ENCODE measurements at regions not wholly inside any gene's neighbourhood (a gene's known extent, or its start where the extent isn't known, plus 50 kb on each side); places are given as distances from the start of the nearest gene placed in this dataset.

- H3K27me3 ChIP-seq (ENCODE audit: control insufficient read depth in 5 of 5, insufficient read depth in 4 of 5, low read length in 5 of 5) = no peaks in the 10 kb centered on the region
- H3K27ac ChIP-seq (ENCODE audit: low read depth, low read length) = no peak overlapping the region
- H3K36me3 ChIP-seq (ENCODE audit: control insufficient read depth in 5 of 5, insufficient read depth in 5 of 5, low read length in 5 of 5) = no peaks in the 10 kb centered on the region
- peak overlapping the region; percentile 23 to 83 (median 59) for H3K4me3 ChIP-seq (ENCODE audit: low read depth in 1 of 5, low read length in 5 of 5)
- peak overlapping the region in 4 of 5 donors; percentile 10 to 73 (median 17) for H3K9ac ChIP-seq (ENCODE audit: low read length in 5 of 5)
- H3K9me3 ChIP-seq (ENCODE audit: control insufficient read depth in 5 of 5, low read length in 5 of 5) = no peaks in the 10 kb centered on the region
- peaks cover 0 to 24% (median 16%) of the 10 kb centered on the region in 5 donors for H3K4me1 ChIP-seq (ENCODE audit: control insufficient read depth in 5 of 5, insufficient read depth in 5 of 5, low read length in 5 of 5)
Measured at GRCh38 chr1:83692524-83693381, 306.2 kb downstream of the TTLL7 start.

DNA sequence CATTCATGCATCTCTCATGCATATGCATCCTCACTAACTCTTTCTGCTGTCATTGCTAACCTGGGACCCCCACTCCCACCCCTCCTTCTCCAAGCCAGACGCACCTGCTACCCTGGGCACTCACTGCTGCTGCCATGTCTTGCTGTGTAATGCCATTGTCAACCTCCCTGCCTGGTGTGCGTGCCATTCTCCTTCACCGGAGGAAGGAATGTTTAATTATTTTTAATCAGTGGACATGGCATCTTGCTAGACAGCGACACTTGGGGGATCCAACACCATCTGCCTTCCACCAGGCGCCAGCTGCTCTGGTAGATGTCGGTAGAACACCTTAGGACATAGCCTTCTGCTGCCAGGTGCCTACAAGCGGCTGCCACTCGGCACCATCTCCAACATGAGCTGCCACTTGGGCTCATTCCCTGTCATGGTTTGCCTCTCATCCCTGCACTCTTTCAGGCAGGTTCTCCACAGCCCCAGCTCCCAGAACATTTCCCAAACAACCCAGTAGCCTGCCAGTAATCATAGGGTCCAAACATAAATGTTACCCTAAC lies 306.9 kb downstream of the TTLL7 start:
- Histone ChIP-seq H3K27me3 (ENCODE audit: control insufficient read depth in 5 of 5, insufficient read depth in 4 of 5, low read length in 5 of 5) (no peaks in the 10 kb centered on the region), H3K9me3 (ENCODE audit: control insufficient read depth in 5 of 5, low read length in 5 of 5) (no peaks in the 10 kb centered on the region), H3K27ac (ENCODE audit: low read depth, low read length) (no peak overlapping the region), H3K4me3 (ENCODE audit: low read depth in 1 of 5, low read length in 5 of 5) (peak overlapping the region in 4 of 5 donors; percentile 23 to 83 (median 62)), H3K36me3 (ENCODE audit: control insufficient read depth in 5 of 5, insufficient read depth in 5 of 5, low read length in 5 of 5) (no peaks in the 10 kb centered on the region), H3K9ac (ENCODE audit: low read length in 5 of 5) (no peak overlapping the region), H3K4me1 (ENCODE audit: control insufficient read depth in 5 of 5, insufficient read depth in 5 of 5, low read length in 5 of 5) (peaks cover 0 to 24% (median 16%) of the 10 kb centered on the region in 5 donors)

- no peaks in the 10 kb centered on the region for H3K36me3 ChIP-seq (ENCODE audit: control insufficient read depth in 5 of 5, insufficient read depth in 5 of 5, low read length in 5 of 5)
- H3K4me1 ChIP-seq (ENCODE audit: control insufficient read depth in 5 of 5, insufficient read depth in 5 of 5, low read length in 5 of 5) = peaks cover 0 to 24% (median 16%) of the 10 kb centered on the region in 5 donors
- H3K27ac ChIP-seq (ENCODE audit: low read depth, low read length) = no peak overlapping the region
Measured at GRCh38 chr1:83689921-83690868, 308.7 kb downstream of the TTLL7 start.

DNA sequence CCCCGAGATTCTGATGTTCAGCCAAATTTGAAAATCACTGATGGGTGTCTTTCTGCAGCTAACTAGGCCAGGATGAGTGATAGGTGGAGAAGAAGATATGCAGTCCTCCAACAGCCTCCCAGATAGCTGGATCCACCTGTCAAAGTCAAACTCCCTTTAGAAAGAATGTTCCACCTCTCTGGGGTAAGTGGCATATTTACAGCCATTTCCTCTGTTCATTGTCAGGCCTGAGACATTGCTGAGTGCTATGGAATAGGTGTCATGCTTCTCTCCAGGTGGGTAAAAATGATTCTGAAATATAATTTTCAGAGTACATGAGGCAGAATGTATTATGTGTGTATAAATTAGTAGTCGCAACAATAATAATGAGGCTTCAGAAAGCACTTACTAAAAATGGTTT lies 316.8 kb downstream of the TTLL7 start:
- no peaks in the 10 kb centered on the region for H3K9me3 ChIP-seq (ENCODE audit: control insufficient read depth in 5 of 5, low read length in 5 of 5)
- H3K4me1 ChIP-seq (ENCODE audit: control insufficient read depth in 5 of 5, insufficient read depth in 5 of 5, low read length in 5 of 5) = no peaks in the 10 kb centered on the region
- no peak overlapping the region for H3K4me3 ChIP-seq (ENCODE audit: low read depth in 1 of 5, low read length in 5 of 5)
- no peaks in the 10 kb centered on the region for H3K27me3 ChIP-seq (ENCODE audit: control insufficient read depth in 5 of 5, insufficient read depth in 4 of 5, low read length in 5 of 5)
- no peak overlapping the region for H3K9ac ChIP-seq (ENCODE audit: low read length in 5 of 5)
- no peaks in the 10 kb centered on the region for H3K36me3 ChIP-seq (ENCODE audit: control insufficient read depth in 5 of 5, insufficient read depth in 5 of 5, low read length in 5 of 5)
- H3K27ac ChIP-seq (ENCODE audit: low read depth, low read length) = no peak overlapping the region

More at GRCh38 chr1:83689921-83690868, 308.7 kb downstream of the TTLL7 start:
- no peaks in the 10 kb centered on the region for H3K9me3 ChIP-seq (ENCODE audit: control insufficient read depth in 5 of 5, low read length in 5 of 5)
- H3K9ac ChIP-seq (ENCODE audit: low read length in 5 of 5) = no peak overlapping the region
- H3K4me3 ChIP-seq (ENCODE audit: low read depth in 1 of 5, low read length in 5 of 5) = no peak overlapping the region
- no peaks in the 10 kb centered on the region for H3K27me3 ChIP-seq (ENCODE audit: control insufficient read depth in 5 of 5, insufficient read depth in 4 of 5, low read length in 5 of 5)

GRCh38 chr1:83676106-83676505 lies 322.8 kb downstream of the TTLL7 start:
- no peaks in the 10 kb centered on the region for H3K9me3 ChIP-seq (ENCODE audit: control insufficient read depth in 5 of 5, low read length in 5 of 5)
- no peak overlapping the region for H3K27ac ChIP-seq (ENCODE audit: low read depth, low read length)
- H3K36me3 ChIP-seq (ENCODE audit: control insufficient read depth in 5 of 5, insufficient read depth in 5 of 5, low read length in 5 of 5) = no peaks in the 10 kb centered on the region
- no peak overlapping the region for H3K4me3 ChIP-seq (ENCODE audit: low read depth in 1 of 5, low read length in 5 of 5)
- no peak overlapping the region for H3K9ac ChIP-seq (ENCODE audit: low read length in 5 of 5)
- no peaks in the 10 kb centered on the region for H3K27me3 ChIP-seq (ENCODE audit: control insufficient read depth in 5 of 5, insufficient read depth in 4 of 5, low read length in 5 of 5)
- peaks cover 0 to 6% (median 2%) of the 10 kb centered on the region in 5 donors for H3K4me1 ChIP-seq (ENCODE audit: control insufficient read depth in 5 of 5, insufficient read depth in 5 of 5, low read length in 5 of 5)

GRCh38 chr1:83673312-83673711 lies 325.6 kb downstream of the TTLL7 start:
- no peaks in the 10 kb centered on the region for H3K36me3 ChIP-seq (ENCODE audit: control insufficient read depth in 5 of 5, insufficient read depth in 5 of 5, low read length in 5 of 5)
- peaks cover 0 to 7% (median 2%) of the 10 kb centered on the region in 5 donors for H3K4me1 ChIP-seq (ENCODE audit: control insufficient read depth in 5 of 5, insufficient read depth in 5 of 5, low read length in 5 of 5)
- no peaks in the 10 kb centered on the region for H3K27me3 ChIP-seq (ENCODE audit: control insufficient read depth in 5 of 5, insufficient read depth in 4 of 5, low read length in 5 of 5)
- no peak overlapping the region for H3K27ac ChIP-seq (ENCODE audit: low read depth, low read length)
- no peak overlapping the region for H3K9ac ChIP-seq (ENCODE audit: low read length in 5 of 5)
- H3K4me3 ChIP-seq (ENCODE audit: low read depth in 1 of 5, low read length in 5 of 5) = no peak overlapping the region
- H3K9me3 ChIP-seq (ENCODE audit: control insufficient read depth in 5 of 5, low read length in 5 of 5) = no peaks in the 10 kb centered on the region

GRCh38 chr1:83671586-83671985 lies 327.3 kb downstream of the TTLL7 start:
- Histone ChIP-seq H3K27ac (ENCODE audit: low read depth, low read length) (no peak overlapping the region), H3K9me3 (ENCODE audit: control insufficient read depth in 5 of 5, low read length in 5 of 5) (no peaks in the 10 kb centered on the region), H3K36me3 (ENCODE audit: control insufficient read depth in 5 of 5, insufficient read depth in 5 of 5, low read length in 5 of 5) (no peaks in the 10 kb centered on the region), H3K27me3 (ENCODE audit: control insufficient read depth in 5 of 5, insufficient read depth in 4 of 5, low read length in 5 of 5) (no peaks in the 10 kb centered on the region), H3K9ac (ENCODE audit: low read length in 5 of 5) (no peak overlapping the region), H3K4me1 (ENCODE audit: control insufficient read depth in 5 of 5, insufficient read depth in 5 of 5, low read length in 5 of 5) (peaks cover 0 to 7% (median 2%) of the 10 kb centered on the region in 5 donors), H3K4me3 (ENCODE audit: low read depth in 1 of 5, low read length in 5 of 5) (no peak overlapping the region)

- no peaks in the 10 kb centered on the region for H3K9me3 ChIP-seq (ENCODE audit: control insufficient read depth in 5 of 5, low read length in 5 of 5)
- H3K4me3 ChIP-seq (ENCODE audit: low read depth in 1 of 5, low read length in 5 of 5) = no peak overlapping the region
- H3K36me3 ChIP-seq (ENCODE audit: control insufficient read depth in 5 of 5, insufficient read depth in 5 of 5, low read length in 5 of 5) = no peaks in the 10 kb centered on the region
- no peak overlapping the region for H3K27ac ChIP-seq (ENCODE audit: low read depth, low read length)
- peaks cover 0 to 7% (median 2%) of the 10 kb centered on the region in 5 donors for H3K4me1 ChIP-seq (ENCODE audit: control insufficient read depth in 5 of 5, insufficient read depth in 5 of 5, low read length in 5 of 5)
- H3K9ac ChIP-seq (ENCODE audit: low read length in 5 of 5) = no peak overlapping the region
- no peaks in the 10 kb centered on the region for H3K27me3 ChIP-seq (ENCODE audit: control insufficient read depth in 5 of 5, insufficient read depth in 4 of 5, low read length in 5 of 5)
Measured at GRCh38 chr1:83670909-83671565, 327.9 kb downstream of the TTLL7 start.

DNA sequence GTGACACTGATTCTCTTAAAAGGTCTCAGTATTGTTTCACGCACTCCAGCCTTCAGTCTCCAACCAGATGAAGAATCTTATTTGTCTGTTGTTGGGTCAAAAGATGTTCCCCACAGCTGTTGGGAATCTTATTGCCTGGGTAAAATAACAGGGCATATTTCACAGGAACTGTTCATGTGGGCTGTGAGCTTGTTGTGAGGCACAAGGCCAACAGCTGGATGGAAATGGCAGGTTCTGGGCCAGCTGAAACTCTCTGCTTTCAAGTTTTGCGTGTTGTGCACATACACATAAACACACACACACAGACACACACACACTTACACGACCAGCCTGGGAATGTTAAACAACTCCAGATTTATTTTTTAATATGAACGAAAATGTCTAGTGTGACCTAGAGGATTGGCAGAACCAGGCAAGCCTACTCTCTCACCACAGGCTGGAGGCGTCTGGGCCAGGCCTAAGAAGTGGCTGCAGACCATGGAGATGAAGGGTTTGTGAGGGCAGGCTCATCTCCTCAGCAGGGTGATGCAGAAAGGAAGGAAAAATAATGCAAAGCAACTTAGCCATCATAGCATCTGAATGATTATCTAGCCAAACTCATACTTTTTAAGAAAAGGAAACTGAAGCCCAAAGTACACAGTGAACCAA lies 357.0 kb downstream of the TTLL7 start:
- Histone ChIP-seq H3K36me3 (ENCODE audit: control insufficient read depth in 5 of 5, insufficient read depth in 5 of 5, low read length in 5 of 5) (no peaks in the 10 kb centered on the region), H3K9me3 (ENCODE audit: control insufficient read depth in 5 of 5, low read length in 5 of 5) (no peaks in the 10 kb centered on the region), H3K27ac (ENCODE audit: low read depth, low read length) (peak overlapping the region; percentile 2), H3K4me3 (ENCODE audit: low read depth in 1 of 5, low read length in 5 of 5) (peak overlapping the region in 2 of 5 donors; percentile 47 to 48), H3K9ac (ENCODE audit: low read length in 5 of 5) (peak overlapping the region in 3 of 5 donors; percentile 2 to 22 (median 8)), H3K4me1 (ENCODE audit: control insufficient read depth in 5 of 5, insufficient read depth in 5 of 5, low read length in 5 of 5) (peaks cover 4 to 14% (median 12%) of the 10 kb centered on the region in 5 donors), H3K27me3 (ENCODE audit: control insufficient read depth in 5 of 5, insufficient read depth in 4 of 5, low read length in 5 of 5) (no peaks in the 10 kb centered on the region)

All from subcutaneous abdominal adipose tissue (tissue), 5 donors.